H9 (cell line): ENCODE measurements at regions not wholly inside any gene's neighbourhood (a gene's known extent, or its start where the extent isn't known, plus 50 kb on each side); places are given as distances from the start of the nearest gene placed in this dataset.

Experiments used
- DNase-seq: peaks from one replicate; pipeline ENCODE4 v3.0.0-alpha.2; 2017
- H2AFZ ChIP-seq: one replicate; pipeline ENCODE4 v1.6.1; 2013; ENCODE audit warnings: mild to moderate bottlenecking, low read length, control low read depth, moderate library complexity
- H2AK5ac ChIP-seq: 2 replicates; pipeline ENCODE4 v1.6.1; 2013; ENCODE audit warnings: low read length, control low read depth, mixed read lengths; ENCODE audit not compliant: insufficient read length
- H2BK120ac ChIP-seq: one replicate; pipeline ENCODE4 v1.6.1; 2013; ENCODE audit warnings: low read depth, mild to moderate bottlenecking, low read length, control low read depth, inconsistent platforms; ENCODE audit not compliant: poor library complexity, severe bottlenecking
- H2BK12ac ChIP-seq: 2 replicates; pipeline ENCODE4 v1.6.1; 2013; ENCODE audit warnings: low read length, control low read depth, mixed read lengths, low read depth; ENCODE audit not compliant: insufficient read length
- H2BK15ac ChIP-seq: 2 replicates; pipeline ENCODE4 v1.6.1; 2013; ENCODE audit warnings: low read depth, low read length, control low read depth
- H2BK20ac ChIP-seq: one replicate; pipeline ENCODE4 v1.6.1; 2013; ENCODE audit warnings: low read depth, mild to moderate bottlenecking, low read length, control low read depth, inconsistent platforms; ENCODE audit not compliant: poor library complexity, severe bottlenecking
- H2BK5ac ChIP-seq: 2 replicates; pipeline ENCODE4 v1.6.1; 2013; ENCODE audit warnings: low read length, control low read depth, mixed read lengths; ENCODE audit not compliant: insufficient read length
- H3K14ac ChIP-seq: 2 replicates; pipeline ENCODE4 v1.6.1; 2013; ENCODE audit warnings: low read length, control low read depth; ENCODE audit not compliant: insufficient read depth
- H3K18ac ChIP-seq: 2 replicates; pipeline ENCODE4 v1.6.1; 2013; ENCODE audit warnings: low read depth, mild to moderate bottlenecking, mixed read lengths, low read length, control low read depth; ENCODE audit not compliant: insufficient read length
- H3K23ac ChIP-seq: 2 replicates; pipeline ENCODE4 v1.6.1; 2013; ENCODE audit warnings: low read length, control low read depth, mixed read lengths, low read depth; ENCODE audit not compliant: insufficient read length
- H3K23me2 ChIP-seq: 2 replicates; pipeline ENCODE4 v1.6.1; 2013; ENCODE audit warnings: low read depth, mild to moderate bottlenecking, mixed read lengths, low read length, control low read depth; ENCODE audit not compliant: insufficient read length, poor library complexity, severe bottlenecking
- H3K27ac ChIP-seq: 2 replicates; pipeline ENCODE4 v1.5.1; 2013; ENCODE audit warnings: low read length, control low read depth, mixed read lengths, low read depth; ENCODE audit not compliant: insufficient read length
- H3K27me3 ChIP-seq: 2 replicates; pipeline ENCODE4 v1.6.1; 2013; ENCODE audit warnings: low read length, control low read depth, inconsistent platforms; ENCODE audit not compliant: insufficient read depth
- H3K4ac ChIP-seq: 2 replicates; pipeline ENCODE4 v1.6.1; 2013; ENCODE audit warnings: low read depth, mild to moderate bottlenecking, control low read depth, inconsistent platforms, low read length, moderate library complexity
- H3K4me1 ChIP-seq: 2 replicates; pipeline ENCODE4 v1.6.1; 2013; ENCODE audit warnings: low read length, control low read depth, inconsistent platforms; ENCODE audit not compliant: insufficient read depth
- H3K4me2 ChIP-seq: 2 replicates; pipeline ENCODE4 v1.6.1; 2013; ENCODE audit warnings: low read length, control low read depth, mixed read lengths; ENCODE audit not compliant: insufficient read length, insufficient read depth
- H3K56ac ChIP-seq: 2 replicates; pipeline ENCODE4 v1.6.1; 2013; ENCODE audit warnings: low read depth, mild to moderate bottlenecking, mixed read lengths, low read length, control low read depth; ENCODE audit not compliant: insufficient read length
- H3K79me1 ChIP-seq: 2 replicates; pipeline ENCODE4 v1.6.1; 2013; ENCODE audit warnings: low read depth, mild to moderate bottlenecking, moderate library complexity, low read length, control low read depth, inconsistent platforms; ENCODE audit not compliant: insufficient read depth, poor library complexity, severe bottlenecking
- H3K79me2 ChIP-seq: 2 replicates; pipeline ENCODE4 v1.6.1; 2013; ENCODE audit warnings: low read length, control low read depth, inconsistent platforms; ENCODE audit not compliant: insufficient read depth
- H3K9ac ChIP-seq: 2 replicates; pipeline ENCODE4 v1.6.1; 2013; ENCODE audit warnings: low read length, control low read depth, mixed read lengths; ENCODE audit not compliant: insufficient read length; ENCODE audit errors: extremely low read depth
- H3K9me3 ChIP-seq: one replicate; pipeline ENCODE4 v1.6.1; 2013; ENCODE audit warnings: low read depth, low read length, inconsistent platforms; ENCODE audit not compliant: control insufficient read depth
- H3T11ph ChIP-seq: one replicate; pipeline ENCODE4 v1.6.1; 2013; ENCODE audit warnings: mild to moderate bottlenecking, low read length, control low read depth, inconsistent platforms
- H4K20me1 ChIP-seq: one replicate; pipeline ENCODE4 v1.6.1; 2013; ENCODE audit not compliant: control insufficient read depth, insufficient read length, insufficient read depth
- H4K5ac ChIP-seq: 2 replicates; pipeline ENCODE4 v1.6.1; 2013; ENCODE audit warnings: low read depth, mild to moderate bottlenecking, mixed read lengths, low read length, control low read depth; ENCODE audit not compliant: insufficient read length
- H4K8ac ChIP-seq: replicated peaks from 2 replicates; pipeline ENCODE4 v1.6.1; 2013; ENCODE audit warnings: low read length, control low read depth, mixed read lengths, low read depth; ENCODE audit not compliant: insufficient read length
- H4K91ac ChIP-seq: 2 replicates; pipeline ENCODE4 v1.6.1; 2013; ENCODE audit warnings: low read depth, mild to moderate bottlenecking, moderate library complexity, mixed read lengths, low read length, control low read depth; ENCODE audit not compliant: insufficient read length
- H3K27ac Mint-ChIP-seq, 3 experiments: 2 replicates in 2 of 3; 3 replicates in 1 of 3; pipeline ENCODE4 v1.8.0; 2020 to 2021; ENCODE audit warnings: mixed read lengths in 3 of 3, mild to moderate bottlenecking in 1 of 3, moderate library complexity in 1 of 3
- H3K27me3 Mint-ChIP-seq: 2 replicates; pipeline ENCODE4 v1.8.0; 2021; ENCODE audit warnings: low read depth, mild to moderate bottlenecking, moderate library complexity, mixed read lengths
- H3K36me3 Mint-ChIP-seq, 3 experiments: 2 replicates in 2 of 3; 3 replicates in 1 of 3; pipeline ENCODE4 v1.8.0; 2020 to 2021; ENCODE audit warnings: low read depth in 3 of 3, mixed read lengths in 3 of 3; ENCODE audit not compliant: insufficient read depth in 1 of 3
- H3K4me1 Mint-ChIP-seq, 2 experiments: 2 replicates each; pipeline ENCODE4 v1.8.0; 2020; ENCODE audit warnings: mixed read lengths in 2 of 2
- H3K4me3 Mint-ChIP-seq, 2 experiments: 2 replicates in 1 of 2; 3 replicates in 1 of 2; pipeline ENCODE4 v1.8.0; 2020 to 2021; ENCODE audit warnings: mild to moderate bottlenecking in 2 of 2, mixed read lengths in 2 of 2, moderate library complexity in 1 of 2
- H3K9me3 Mint-ChIP-seq, 2 experiments: 2 replicates in 1 of 2; 3 replicates in 1 of 2; pipeline ENCODE4 v1.8.0; 2020; ENCODE audit warnings: mild to moderate bottlenecking in 2 of 2, mixed read lengths in 2 of 2, moderate library complexity in 1 of 2
- CTCF ChIP-seq: fragments of 200-600 bp; sonication (generic); conservative IDR thresholded peaks from 3 replicates; pipeline ENCODE4 v1.8.0; 2021; ENCODE audit warnings: antibody characterized with exemption, mild to moderate bottlenecking

DNA sequence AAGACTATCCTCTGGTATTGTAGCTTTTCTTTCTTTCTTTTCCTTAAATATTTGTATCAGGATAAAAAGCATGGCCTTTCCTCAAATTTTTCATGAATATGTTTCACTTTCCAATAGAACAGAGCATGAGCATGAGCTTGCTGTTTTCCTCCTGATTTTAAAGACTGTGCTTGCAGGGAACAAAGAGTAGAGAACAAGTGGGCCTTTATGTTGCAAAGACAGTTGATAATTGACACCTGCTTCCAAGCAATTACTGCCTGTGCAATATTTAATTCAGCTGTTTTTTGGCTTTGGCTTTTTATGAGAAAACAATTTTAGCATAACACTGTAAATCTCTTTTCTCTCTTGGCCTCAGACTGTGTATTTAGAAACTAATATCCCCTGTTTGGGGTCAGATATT is 263.6 kb upstream of the AZI2 start:
- no peak overlapping the region for H3K56ac ChIP-seq
- TF ChIP-seq CTCF: no peak
- no peaks in the 10 kb centered on the region for H3K27me3 Mint-ChIP-seq
- H3K23ac ChIP-seq: no peak overlapping the region
- no peak overlapping the region for H2BK12ac ChIP-seq
- no peak overlapping the region for H3K4ac ChIP-seq
- no peaks in the 10 kb centered on the region for H3K79me2 ChIP-seq
- H3K4me3 Mint-ChIP-seq: no peak overlapping the region
- H3K9me3 Mint-ChIP-seq: no peaks in the 10 kb centered on the region
- H4K91ac ChIP-seq: no peak overlapping the region
- no peak overlapping the region for H3K27ac ChIP-seq
- H3K4me2 ChIP-seq: no peak overlapping the region
- no peaks in the 10 kb centered on the region for H3K23me2 ChIP-seq
- no peak overlapping the region for H3T11ph ChIP-seq
- H2BK120ac ChIP-seq: no peak overlapping the region
- H3K4me1 Mint-ChIP-seq: peaks cover 23 to 38% of the 10 kb centered on the region in 2 experiments
- H2AK5ac ChIP-seq: no peak overlapping the region
- H3K14ac ChIP-seq: no peak overlapping the region
- no peak overlapping the region for H2AFZ ChIP-seq
- H3K79me1 ChIP-seq: no peaks in the 10 kb centered on the region
- no peaks in the 10 kb centered on the region; a peak in 1 of 7 replicates for H3K36me3 Mint-ChIP-seq
- H3K9me3 ChIP-seq: no peaks in the 10 kb centered on the region
- H2BK20ac ChIP-seq: no peak overlapping the region
- H3K4me1 ChIP-seq: peaks cover 9% of the 10 kb centered on the region; the same call in 1 of the 2 replicates
- H3K27me3 ChIP-seq: no peaks in the 10 kb centered on the region
- no peak overlapping the region for H3K18ac ChIP-seq
- no peak overlapping the region for H4K8ac ChIP-seq
- H4K20me1 ChIP-seq: no peaks in the 10 kb centered on the region
- DNase-seq: no peak
- H2BK15ac ChIP-seq: no peak overlapping the region
- no peak overlapping the region for H3K9ac ChIP-seq
- no peak overlapping the region for H2BK5ac ChIP-seq
- no peak overlapping the region for H4K5ac ChIP-seq
- H3K27ac Mint-ChIP-seq: peak overlapping the region in 2 of 3 experiments; percentile 59 to 68; a peak in 1 of 7 replicates
